HG03280 (cell line): ENCODE measurements at regions not wholly inside any gene's neighbourhood (a gene's known extent, or its start where the extent isn't known, plus 50 kb on each side); places are given as distances from the start of the nearest gene placed in this dataset.

Experiments
- ATAC-seq: cut with Tn5 transposase; IDR thresholded peaks from one replicate; pipeline ENCODE4 v1.9.1; 2021; ENCODE audit warnings: mild to moderate bottlenecking, moderate library complexity; ENCODE audit not compliant: unreplicated experiment

DNA sequence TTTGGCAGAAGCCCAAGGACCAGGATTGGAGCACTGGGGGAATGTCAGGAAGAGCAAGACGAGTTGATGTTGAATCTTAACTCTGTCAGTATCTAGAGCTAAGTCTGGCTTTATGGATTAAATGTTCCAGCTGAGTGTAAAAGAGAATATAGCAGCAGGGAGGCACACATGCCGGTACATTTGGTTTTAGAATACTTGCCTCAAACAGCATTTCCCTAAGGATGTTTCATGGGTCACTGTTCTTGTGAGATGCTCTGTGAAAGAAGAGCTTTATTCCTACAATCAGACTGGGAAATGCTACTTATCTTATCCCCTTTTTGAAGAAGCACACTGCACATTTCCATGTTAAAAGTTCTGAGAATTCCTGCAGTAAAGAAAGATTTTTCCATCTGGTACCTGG is 440.3 kb upstream of the B3GALT2 start:
- ATAC-seq: no peak

DNA sequence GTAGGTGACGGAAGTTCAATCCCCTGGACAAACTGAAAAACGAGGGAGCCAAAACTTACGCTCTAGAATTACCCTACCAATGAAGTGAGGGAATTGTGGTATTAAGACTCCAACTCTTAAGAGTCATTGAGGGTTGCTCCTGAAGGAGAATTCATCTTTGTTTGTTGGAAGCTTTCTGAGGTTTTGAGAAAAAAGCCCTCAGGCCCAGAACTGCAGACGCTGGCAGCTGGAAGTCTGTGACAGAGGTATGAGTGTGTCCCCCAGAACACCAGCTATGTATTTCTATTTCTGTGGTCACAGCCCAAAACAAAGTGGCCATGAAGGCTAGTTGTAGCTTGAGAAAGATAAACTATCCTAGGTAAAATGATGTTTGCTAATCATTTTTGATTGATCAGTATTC is 438.8 kb upstream of the B3GALT2 start:
- no peak for ATAC-seq

DNA sequence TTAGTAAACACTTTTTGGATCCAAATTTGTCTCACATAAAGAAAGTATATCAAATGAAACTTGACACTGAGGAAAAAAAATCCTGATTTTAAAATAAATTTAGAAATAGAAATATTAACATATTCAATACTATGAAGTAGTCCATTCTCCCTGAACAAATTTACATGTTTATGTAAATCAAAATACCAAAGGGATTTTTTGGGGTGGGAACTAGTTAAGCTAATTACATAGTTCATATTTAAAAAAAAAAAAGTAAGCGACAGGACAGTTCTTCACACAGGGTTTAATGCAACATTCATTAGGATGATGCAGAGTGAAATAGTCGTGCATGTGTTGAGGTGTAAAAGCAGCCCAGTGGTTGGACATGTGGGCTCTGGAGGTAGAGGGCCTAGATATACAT is 433.5 kb upstream of the B3GALT2 start:
- ATAC-seq: no peak

DNA sequence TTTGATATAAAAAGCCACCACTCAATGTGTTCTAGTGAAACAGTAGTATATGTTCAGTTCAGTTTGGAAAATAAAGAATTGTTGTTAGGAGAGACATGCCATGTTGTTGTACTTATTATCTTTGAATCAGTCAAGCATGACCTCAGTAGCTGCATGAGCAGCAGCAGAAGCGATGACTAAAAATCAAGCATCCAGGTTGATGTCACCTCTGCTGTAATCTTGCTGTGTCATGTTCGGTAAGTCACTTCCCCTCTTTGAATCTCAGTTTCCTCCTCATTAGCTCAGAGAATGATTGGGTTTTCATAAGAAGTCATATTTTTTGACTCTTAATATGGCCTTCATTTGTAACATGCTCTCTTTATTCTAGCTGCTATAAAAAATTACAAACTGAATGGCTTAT is 428.4 kb upstream of the B3GALT2 start:
- no peak for ATAC-seq

DNA sequence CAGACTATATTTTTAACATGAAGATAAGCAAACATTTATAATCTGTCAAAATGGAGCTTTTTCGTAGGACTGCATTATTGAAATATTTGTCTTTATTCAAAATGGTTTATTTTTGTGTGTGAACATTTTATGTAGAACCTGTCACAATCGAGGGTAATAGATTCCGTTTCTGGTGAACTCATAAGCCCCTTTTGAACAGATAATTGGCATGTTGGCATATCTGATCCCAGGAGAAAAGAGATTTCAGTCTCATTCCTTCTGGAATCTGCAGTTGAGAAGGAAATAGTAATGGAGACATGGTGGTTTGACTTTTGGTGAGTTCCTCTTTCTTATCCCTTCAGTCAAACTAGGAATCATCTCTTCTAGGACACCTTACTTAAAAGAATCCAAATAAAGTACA is 427.9 kb upstream of the B3GALT2 start:
- ATAC-seq: no peak

DNA sequence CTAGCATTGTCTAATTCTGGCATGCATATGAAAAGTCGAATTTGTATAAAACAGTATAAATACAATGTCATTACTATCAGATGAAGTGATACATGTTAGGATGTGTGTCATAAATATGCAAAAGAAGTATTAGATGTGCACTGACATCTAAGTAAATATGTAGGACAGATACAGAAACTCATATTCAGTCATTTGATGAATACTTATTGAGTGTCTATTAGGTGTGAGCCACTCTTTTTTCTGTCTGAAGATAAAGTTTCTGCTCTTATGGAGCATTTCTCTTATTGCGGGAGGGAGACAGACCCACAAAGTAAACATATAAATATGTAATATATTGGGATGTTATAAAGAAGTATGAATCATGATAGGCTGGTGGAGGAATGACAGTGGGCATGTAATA is 426.6 kb upstream of the B3GALT2 start:
- no peak for ATAC-seq

DNA sequence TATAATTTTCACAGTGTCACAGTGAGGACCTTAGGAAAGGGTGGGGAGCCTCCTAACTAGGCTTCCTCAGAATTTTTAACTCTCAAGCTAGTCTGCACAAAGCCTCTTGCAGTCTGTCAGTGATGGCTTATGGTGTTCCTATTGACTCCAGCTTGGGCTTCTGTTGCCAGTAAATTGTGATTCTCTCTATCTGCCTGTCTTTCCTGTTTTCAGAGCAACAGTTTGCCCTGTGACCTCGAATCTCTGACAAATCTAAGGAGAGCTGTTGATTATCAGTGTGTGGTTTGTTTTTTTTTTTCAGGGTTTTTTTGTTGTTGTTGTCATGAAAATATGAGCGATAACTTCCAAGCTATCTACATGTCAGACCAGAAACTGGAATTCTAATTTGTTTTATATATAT is 423.2 kb upstream of the B3GALT2 start:
- ATAC-seq: no peak

DNA sequence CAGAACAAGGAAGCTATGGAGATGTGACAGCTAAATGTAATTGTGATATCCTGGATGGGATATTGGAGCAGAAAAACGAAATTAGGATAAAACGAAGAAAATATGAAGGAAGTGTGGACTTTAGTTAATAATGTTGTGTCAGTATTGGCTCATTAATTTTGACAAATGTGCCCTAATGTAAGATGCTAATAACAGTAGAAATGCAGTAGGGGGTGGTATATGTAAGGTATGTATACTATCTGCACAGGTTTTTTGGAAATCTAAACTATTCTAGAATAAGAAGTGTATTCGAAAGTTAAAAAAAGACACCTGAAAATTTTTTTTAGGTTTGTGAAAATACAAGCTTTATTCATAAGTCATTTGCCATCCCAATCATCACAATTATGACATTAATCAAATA is 421.4 kb upstream of the B3GALT2 start:
- no peak for ATAC-seq

DNA sequence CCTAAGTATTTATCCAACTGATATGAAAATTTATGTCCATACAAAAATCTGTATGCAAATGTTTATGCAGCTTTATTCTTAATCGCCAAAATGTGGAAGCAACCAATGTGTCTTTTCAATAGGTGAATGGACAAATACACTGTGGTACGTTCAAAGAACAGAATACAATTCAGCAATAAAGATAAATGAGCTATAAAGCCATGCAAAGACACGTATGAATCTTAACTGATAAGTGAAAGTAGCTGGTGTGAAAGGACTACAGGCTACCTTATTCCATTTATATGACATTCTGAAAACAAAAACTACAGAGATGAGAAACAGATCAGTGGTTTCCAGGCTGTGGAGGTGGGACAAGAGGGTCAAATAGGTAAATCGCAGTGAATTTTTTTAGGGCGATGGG is 419.6 kb upstream of the B3GALT2 start:
- no peak for ATAC-seq

DNA sequence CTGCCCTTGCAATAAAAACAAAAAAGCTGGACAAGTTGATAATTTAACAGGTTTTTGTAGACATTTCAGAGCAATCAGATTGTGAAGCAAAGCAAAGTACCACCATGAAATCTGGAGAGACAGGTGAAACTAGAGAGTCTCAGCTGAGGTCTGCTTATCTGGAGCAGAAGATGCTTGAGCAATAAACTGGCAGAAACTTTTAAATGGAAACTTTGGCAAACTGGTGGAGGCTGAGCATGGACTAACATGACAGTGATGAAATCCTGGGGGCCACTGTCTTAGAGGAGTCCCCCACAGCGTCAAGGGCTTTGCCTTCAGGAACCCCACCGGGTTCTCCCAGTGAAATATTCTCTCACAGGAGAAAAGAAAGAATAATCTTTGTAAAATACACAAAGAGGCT is 416.3 kb upstream of the B3GALT2 start:
- ATAC-seq: no peak

DNA sequence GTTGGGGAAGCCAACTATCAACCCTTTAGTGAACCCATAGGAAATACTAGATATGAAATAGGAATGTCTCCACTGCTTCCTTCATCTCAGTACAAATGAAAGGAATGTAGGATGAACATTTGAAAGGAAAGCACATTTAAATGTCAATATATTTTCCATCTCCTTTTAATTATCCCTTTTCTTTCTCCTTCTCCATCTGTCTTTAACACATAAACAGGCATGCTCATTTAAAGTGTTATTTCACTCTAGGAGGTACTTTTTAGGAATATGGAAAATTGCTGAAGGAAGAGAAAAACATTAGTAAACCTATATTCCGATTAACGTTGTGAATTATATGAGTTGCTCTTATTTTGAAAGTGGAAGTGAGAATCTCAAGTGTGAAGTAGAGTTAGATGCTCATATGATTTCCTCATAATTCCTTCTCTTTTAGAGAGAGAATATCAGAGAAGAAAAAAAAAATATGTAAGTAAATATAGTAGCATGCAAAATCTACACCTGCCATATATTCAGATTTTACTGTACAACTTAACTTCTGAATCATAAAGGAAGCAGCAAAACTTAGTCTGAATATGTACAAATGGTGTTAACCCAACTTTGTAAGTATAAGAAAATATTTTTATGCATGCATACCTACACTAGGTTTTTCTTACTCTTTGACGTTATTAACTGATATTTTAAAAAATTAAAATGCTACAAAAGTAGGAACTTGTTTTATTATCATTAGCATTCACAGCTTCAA is 406.9 kb upstream of the B3GALT2 start:
- no peak for ATAC-seq

DNA sequence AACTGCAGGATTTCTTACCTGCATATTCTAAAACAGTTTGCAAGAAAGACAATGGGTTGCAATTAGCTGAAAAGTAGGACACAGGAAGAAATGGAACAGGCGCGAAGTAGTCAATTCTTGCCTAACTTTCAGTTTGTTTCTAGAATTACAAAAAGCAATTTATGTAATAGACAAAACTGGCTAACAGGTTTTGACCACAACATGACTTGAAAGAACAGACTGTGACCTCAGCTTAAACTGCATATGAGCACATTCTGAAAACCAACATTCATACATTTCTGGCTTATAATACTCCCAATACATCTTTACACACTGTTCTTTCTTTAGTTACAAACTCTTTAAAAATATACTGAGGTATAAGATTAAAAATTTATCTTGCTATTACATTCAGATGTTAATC is 405.9 kb upstream of the B3GALT2 start:
- ATAC-seq: no peak

DNA sequence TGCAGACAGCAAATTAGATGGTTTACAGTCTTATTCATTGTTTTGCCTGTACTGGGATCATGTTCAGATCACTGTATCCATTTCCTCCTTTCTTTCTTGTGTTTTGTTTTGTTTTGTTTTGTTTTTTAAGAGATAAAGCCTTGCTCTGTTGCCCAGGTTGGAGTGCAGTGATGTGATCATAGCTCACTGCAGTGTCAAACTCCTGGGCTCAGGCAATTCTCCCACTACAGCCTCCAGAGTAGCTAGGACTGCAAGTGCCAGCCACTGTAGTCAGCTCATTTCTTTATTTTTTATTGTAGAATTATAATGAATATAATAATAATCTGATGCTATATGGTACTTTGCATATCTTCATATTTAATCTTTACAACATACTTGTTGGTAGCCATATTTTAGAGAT is 403.7 kb upstream of the B3GALT2 start:
- ATAC-seq: no peak

DNA sequence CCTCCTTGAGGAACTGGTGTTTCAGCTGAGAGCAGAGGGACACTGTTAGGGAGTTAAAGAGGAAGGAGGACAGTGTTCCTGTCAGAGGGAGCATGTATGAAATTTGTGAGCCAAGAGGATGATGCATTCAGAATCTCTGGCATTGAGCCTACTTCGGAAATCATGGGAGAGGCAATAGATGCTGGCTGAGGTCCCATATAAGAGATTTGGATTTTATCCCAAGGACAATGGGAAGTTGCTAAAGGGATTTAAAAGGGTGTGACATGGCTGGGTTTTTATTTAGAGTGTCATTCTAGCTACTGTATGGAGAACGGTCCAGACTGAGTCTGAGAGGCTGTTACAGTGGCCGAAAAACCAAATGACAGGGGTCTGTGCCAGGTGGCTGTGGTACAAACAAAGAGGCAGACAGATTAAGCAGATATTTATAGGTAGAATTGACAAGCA is 403.2 kb upstream of the B3GALT2 start:
- ATAC-seq: no peak

DNA sequence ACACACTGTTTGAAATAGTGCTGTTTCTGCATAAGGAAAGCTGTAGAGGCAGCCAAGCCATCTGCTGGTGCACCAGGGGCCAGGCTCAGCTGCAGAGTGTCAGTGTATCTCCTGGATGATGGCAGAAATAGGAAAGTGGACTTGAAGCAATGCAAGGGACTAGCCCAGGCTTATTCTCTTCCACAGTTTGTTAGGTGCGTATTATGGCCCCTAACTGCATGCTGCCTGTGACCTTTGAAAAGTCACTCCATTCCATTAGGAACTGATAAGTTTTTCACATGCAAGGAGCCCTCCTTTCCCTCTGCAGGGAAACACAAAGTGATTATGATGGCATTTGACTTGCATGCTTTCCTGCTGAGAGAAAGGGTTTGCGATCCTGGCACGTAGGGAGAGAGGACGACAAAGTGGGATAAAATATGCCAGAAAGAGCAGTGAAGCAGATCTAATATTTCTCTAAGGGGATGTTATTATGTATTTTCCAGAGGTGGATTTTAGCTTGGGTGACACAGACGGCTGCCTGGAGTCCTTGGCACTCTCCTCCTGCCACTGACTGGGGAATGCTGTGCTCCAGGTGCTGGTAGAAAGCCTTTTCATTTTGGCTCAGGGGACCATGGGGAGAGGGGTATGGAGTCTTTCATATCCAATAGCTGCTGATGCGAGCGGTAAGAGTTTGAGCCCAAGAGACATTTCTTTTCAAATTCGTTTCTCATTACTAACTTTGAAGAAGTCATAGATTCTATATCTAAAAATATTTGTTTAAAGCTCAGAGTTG is 402.1 kb upstream of the B3GALT2 start:
- no peak for ATAC-seq

DNA sequence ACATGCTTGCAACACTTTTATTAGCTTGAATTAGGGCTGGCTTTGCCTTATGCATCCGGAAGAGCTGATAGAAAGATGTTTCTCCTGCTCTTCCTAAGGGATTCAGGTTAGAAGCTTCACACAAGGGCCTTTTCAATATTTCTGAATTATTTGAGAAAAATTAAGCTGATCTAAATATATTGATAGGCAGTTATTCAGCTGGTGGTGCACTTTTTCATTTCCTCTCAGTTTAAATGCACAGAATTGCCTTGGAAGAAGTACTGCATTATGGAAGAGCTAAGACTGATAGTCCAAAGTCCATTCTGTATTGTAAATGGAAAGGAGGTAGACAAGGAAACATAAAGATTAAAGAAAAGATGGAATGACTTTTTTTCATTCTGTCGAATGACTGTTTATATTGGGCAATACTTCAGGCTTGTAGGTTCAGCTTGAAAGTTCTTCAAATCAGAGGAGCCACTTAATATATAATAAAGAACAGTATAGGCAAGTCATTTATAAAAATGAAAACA is 398.4 kb upstream of the B3GALT2 start:
- ATAC-seq: no peak

DNA sequence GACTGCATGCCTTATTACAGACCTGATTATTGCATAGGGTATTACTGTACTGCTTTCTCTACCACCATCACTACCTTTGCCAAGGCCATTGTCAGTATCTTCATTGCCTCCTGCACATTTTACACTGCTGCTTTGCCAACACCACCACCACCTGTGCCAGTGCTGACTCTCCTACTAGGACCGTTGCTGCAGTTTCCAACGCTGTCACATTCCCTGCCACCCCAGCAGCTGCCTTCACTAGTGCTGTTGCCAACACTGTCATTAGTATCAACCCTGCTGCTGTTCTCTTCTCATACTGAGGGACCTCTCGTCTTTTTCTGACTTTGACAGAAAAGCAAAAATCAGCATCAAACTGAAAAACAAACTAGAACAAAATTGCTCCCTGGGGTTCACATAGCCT is 394.9 kb upstream of the B3GALT2 start:
- ATAC-seq: no peak

DNA sequence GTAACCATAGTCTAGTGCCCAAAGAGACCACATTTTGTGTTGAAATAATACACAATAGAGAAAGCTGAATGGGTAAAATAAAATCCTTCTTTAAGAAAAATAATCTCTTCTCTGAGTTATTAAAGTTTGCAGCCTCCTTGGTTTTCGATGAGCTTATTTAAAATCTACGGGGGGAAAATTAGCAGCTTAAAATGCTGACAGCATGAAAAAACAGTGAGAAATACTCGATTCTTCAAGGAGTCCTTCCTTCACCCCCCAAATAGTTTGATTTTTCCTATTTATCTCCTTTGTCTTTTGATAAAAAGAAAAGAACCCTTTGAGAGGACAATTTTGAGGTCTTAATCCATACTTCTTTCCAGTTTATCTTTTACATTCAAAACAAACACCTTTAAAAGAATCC is 394.0 kb upstream of the B3GALT2 start:
- ATAC-seq: no peak

DNA sequence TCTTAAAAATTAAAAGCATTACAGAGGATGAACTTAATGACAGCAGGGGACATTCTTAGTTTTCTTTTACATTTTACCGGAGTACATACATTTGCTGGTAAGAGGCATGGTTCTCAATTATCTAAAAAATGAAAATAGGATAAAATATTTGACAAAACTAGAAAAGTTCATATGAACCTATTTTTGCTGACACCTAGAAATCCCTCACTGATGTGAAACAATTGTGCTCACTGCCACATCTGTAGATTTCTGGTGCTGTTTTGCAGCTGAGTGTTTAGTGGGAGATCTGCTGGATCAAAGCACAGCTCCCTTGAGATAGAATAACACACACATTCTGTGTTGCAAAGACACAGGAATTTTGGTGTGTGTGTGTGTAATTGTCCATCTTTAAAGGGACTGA is 392.9 kb upstream of the B3GALT2 start:
- ATAC-seq: no peak

DNA sequence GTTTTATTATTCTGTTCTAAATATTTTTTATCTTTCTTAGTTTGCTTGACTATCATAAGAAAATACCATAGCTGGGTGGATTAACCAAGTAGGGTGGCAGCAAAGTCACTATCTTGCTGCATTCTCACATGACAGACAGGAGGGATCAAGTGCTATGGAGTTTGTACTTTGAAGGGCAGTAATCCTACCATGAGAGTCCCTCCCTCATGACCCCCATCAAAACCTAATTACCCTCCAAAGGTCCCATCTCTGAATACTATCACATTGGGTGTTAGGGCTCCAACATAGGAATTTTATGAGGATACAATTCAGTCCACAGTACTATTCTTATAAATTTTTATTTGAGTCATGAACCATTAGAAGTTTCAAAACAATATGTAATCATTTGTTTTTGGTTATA is 388.5 kb upstream of the B3GALT2 start:
- no peak for ATAC-seq

DNA sequence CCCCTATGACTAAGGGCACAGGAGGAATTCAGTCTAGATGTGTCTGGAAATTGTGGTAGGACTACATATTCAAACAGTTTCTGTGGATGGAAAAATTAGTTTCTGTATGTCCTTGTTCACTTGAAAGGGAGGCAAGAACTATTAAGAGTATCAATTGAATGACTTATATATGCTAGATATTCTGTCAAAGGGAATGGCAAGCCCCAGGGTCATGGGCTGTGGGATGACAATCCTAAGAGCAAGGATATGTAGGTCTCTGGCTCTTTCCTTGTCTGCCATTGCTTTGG is 383.5 kb upstream of the B3GALT2 start:
- no peak for ATAC-seq

DNA sequence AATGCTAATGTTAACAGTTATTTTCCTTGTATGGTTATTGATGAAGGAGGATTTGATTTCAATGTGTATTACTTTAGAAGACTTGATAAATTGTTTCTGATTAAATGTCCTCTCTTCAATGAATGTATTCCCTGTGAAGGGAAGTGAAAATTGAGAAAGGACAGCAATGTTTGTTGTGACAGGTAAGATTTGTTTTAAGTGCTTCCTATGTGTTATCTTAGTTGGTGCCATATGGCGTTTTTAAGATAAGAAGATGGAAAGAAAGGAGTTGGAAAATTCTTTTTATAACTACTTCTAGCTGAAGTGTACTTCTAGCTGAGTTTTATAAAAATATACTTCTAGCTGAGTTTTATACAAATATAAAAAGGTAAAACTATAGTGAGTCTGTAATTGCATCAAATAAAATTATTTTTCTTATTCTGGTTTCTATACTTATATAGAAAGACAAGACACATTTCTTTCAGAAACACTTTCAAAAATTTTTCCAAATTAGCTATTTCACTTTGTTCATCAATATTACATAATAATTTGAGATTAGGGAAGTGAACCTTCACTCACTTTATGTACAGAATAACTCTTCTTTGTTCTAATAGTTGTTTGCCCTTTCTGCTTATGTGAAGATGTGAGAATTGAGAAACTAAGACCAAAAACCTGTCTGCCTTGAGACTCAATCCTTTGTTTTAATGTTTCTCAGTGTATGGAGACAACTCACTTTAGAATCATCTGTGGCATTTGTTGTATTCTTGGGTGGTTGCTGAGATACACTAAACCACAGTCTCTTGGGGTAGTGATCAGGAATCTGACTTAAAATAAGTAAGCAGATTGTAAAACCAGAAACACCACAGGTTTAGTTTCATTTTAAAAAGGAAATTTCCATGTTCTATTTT is 382.9 kb upstream of the B3GALT2 start:
- no peak for ATAC-seq
